SJCRH30 (cell line): ENCODE measurements at regions not wholly inside any gene's neighbourhood (a gene's known extent, or its start where the extent isn't known, plus 50 kb on each side); places are given as distances from the start of the nearest gene placed in this dataset.
"Not testable (repeated sequence)": the region's sequence is repeated elsewhere in the genome, so short reads cannot be mapped to it uniquely, and the experiment has no call there.

Source experiments
- DNase-seq, 2 experiments: peaks; one replicate each; pipeline ENCODE4 v3.0.0-alpha.2; 2015 to 2020
- H3K27ac ChIP-seq: fragments of 250-450 bp; sonication (Bioruptor Pico); 2 replicates; pipeline ENCODE4 v1.5.1; 2020; ENCODE audit warnings: mild to moderate bottlenecking, moderate library complexity
- H3K27me3 ChIP-seq: fragments of 250-450 bp; sonication (Bioruptor Pico); 2 replicates; pipeline ENCODE4 v1.5.1; 2020; ENCODE audit warnings: mild to moderate bottlenecking, moderate library complexity
- H3K36me3 ChIP-seq: fragments of 250-450 bp; sonication (Bioruptor Pico); 2 replicates; pipeline ENCODE4 v1.5.1; 2020; ENCODE audit warnings: mild to moderate bottlenecking, moderate library complexity
- H3K4me1 ChIP-seq: fragments of 250-450 bp; sonication (Bioruptor Pico); 2 replicates; pipeline ENCODE4 v1.5.1; 2020; ENCODE audit warnings: mild to moderate bottlenecking, moderate library complexity
- H3K4me3 ChIP-seq: fragments of 250-450 bp; sonication (Bioruptor Pico); 2 replicates; pipeline ENCODE4 v1.5.1; 2020; ENCODE audit warnings: mild to moderate bottlenecking, moderate library complexity
- H3K9me3 ChIP-seq: fragments of 250-450 bp; sonication (Bioruptor Pico); replicated peaks from 2 replicates; pipeline ENCODE4 v1.5.1; 2020; ENCODE audit warnings: mild to moderate bottlenecking, moderate library complexity

DNA sequence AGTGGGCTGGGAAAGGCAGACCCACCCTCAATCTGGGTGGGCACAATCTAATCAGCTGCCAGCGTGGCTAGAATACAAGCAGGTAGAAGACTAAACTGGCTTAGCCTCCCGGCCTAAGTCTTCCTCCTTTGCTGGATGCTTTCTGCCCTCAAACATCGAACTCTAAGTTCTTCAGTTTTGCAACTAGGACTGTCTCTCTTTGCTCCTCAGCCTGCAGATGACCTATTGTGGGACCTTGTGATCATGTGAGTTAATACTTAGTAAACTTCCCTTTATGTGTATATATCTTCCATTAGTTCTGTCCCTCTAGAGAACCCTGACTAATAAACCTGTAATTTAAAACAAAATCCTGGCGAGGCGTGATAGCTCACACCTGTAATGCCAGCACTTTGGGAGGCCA lies 51.8 kb upstream of the SLC39A8 start:
- not testable (repeated sequence) for DNase-seq, H3K4me1 ChIP-seq, H3K9me3 ChIP-seq, H3K4me3 ChIP-seq, H3K27me3 ChIP-seq, H3K36me3 ChIP-seq, H3K27ac ChIP-seq

DNA sequence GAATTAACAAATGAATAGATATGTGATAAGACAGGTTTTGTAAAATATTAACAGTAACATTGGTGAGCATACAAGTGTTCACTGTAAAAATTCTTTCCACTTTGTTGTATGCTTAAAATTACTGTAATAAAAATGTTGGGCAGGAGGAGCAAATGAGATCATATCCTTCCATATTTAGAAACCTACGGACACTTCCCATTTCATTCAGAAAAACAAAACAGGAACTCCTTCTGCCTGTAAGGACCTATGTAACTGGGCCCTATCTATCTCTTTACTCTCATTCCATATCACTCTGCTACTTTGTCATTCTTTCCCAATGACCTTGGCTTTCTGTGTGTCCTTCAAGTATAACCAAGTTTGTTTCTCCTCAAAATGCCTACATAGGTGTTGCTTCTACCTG lies 53.7 kb upstream of the SLC39A8 start:
- no peak overlapping the region for H3K27ac ChIP-seq

DNA sequence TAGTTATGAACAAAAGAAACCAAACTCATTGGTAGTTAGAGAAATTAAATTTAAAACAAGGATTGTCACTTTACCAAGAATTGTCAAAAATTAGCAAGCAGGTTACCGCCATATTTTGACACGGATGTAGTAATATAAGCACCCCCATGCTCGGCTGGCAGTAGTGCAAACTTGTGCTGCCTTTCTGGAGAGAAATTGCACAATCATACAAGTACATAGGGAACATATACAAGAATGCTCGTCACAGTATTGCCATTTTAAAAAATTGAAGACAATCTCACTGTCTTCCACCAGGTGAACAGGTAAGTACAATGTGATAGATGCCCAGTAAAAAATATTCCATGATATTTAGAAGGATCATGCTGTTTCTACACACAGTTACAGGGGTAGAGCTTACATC lies 55.6 kb upstream of the SLC39A8 start:
- no peak for DNase-seq
- Histone ChIP-seq H3K4me1 (peaks cover 5% of the 10 kb centered on the region), H3K27me3 (no peaks in the 10 kb centered on the region), H3K9me3 (no peaks in the 10 kb centered on the region), H3K27ac (no peak overlapping the region), H3K4me3 (no peak overlapping the region), H3K36me3 (no peaks in the 10 kb centered on the region)

More for the DNA sequence above, 53.7 kb upstream of the SLC39A8 start:
- no peak overlapping the region for H3K4me3 ChIP-seq
- no peaks in the 10 kb centered on the region for H3K4me1 ChIP-seq
- no peak for DNase-seq
- H3K27me3 ChIP-seq: no peaks in the 10 kb centered on the region
- H3K36me3 ChIP-seq: no peaks in the 10 kb centered on the region
- H3K9me3 ChIP-seq: no peaks in the 10 kb centered on the region

DNA sequence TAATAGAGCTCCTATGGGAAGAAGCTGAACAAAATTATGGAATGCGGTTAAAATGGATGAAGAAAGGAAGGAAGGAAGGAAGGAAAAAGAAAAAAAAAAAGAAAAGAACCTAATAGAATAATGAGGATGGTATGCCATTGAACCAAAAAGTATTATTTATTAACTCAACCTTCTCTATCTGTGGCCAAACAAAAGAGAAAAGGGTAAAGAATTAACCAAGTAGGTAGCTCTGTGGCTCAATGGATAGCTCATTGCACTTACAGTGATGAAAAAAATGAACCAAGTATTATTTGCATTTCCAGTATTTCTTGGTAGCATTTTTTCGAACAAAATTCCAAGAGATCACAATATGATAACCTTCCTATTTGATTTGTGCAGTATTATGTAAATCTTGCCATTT lies 56.9 kb upstream of the SLC39A8 start:
- no peak overlapping the region for H3K27ac ChIP-seq
- H3K4me1 ChIP-seq: peaks cover 12% of the 10 kb centered on the region

DNA sequence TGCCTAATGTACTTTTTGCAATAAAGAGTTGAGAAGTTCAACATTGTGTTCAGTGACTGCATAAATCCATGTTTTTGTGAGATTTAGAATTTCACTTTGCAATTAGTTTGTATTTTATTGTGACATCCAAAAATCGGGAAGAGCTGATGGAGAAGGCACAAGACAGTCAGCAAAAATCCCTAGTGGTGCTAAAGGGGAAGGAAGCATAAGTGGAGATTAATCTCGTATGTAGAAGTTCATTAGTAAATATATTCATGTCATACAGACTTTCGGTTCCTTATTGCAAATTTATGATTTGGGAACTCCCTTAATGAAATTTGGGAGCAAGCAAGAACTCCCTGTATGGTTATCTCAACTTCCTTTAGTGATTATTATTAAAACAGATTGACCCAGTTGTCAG lies 57.8 kb upstream of the SLC39A8 start:
- Histone ChIP-seq H3K27me3 (no peaks in the 10 kb centered on the region), H3K36me3 (no peaks in the 10 kb centered on the region), H3K4me3 (no peak overlapping the region), H3K4me1 (peaks cover 12% of the 10 kb centered on the region), H3K9me3 (no peaks in the 10 kb centered on the region), H3K27ac (no peak overlapping the region)
- no peak for DNase-seq

More for the DNA sequence above, 56.9 kb upstream of the SLC39A8 start:
- Histone ChIP-seq H3K4me3 (no peak overlapping the region), H3K36me3 (no peaks in the 10 kb centered on the region), H3K9me3 (no peaks in the 10 kb centered on the region), H3K27me3 (no peaks in the 10 kb centered on the region)
- DNase-seq: no peak

DNA sequence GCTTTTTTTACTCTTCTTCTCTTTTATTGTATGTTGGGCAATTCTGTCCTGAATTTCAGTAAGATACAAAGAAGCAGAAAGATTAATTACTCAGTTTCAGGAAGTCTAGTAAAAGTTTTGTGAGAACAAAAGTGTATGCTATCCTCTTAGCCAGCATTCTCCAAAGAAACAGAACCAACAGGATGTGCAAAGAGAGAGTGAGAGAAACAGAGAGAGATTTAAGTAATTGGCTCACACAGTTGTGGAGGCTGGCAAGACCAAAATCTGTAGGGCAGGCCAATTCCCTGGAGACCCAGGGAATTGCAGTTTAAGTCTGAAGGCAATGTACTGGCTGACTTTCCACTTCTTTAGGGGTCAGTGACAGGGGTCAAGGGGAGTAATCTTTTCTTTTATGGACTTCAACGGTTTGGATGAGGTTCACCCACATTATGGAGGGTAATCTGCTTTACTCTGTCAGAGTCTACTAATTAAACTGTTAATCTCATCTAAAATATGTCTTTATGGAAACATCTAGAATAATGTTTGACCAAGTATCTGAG lies 59.2 kb upstream of the SLC39A8 start:
- Histone ChIP-seq H3K36me3 (no peaks in the 10 kb centered on the region), H3K4me3 (no peak overlapping the region), H3K9me3 (no peaks in the 10 kb centered on the region), H3K4me1 (peaks cover 12% of the 10 kb centered on the region), H3K27me3 (no peaks in the 10 kb centered on the region), H3K27ac (no peak overlapping the region)
- peak in 1 of 2 experiments; percentile 45 for DNase-seq

DNA sequence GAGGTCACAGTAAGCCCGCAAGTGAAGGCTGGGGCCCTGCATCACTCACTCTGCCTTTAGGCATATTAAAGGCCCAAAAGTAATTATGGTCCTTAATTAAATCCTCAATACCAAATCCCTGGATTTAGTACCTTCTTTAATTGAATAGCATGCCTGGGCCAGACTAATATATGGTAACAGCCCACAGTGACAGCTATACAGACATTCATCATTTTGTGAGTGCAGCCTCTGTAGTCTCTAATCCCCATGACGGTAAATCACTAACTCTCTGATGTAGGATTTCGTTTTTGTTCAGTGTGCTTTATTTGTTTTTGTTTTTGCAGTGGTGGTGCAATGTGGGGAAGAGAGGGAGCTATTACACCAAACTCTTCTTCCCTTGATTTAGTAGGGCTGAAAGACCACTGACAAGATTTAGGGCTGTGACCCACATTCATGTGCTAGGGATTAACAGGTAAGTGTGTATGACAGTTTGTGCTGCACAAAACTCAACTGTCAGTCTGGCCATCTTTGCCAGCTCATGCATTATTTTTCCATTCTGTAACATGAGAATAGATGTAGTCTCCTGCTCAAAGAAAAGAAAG lies 60.6 kb upstream of the SLC39A8 start:
- Histone ChIP-seq H3K9me3 (no peaks in the 10 kb centered on the region), H3K4me1 (peaks cover 12% of the 10 kb centered on the region), H3K27ac (peak overlapping the region; percentile 19; the same call in 1 of the 2 replicates), H3K27me3 (no peaks in the 10 kb centered on the region), H3K4me3 (no peak overlapping the region; the same call in 1 of the 2 replicates), H3K36me3 (no peaks in the 10 kb centered on the region)
- peak in 1 of 2 experiments; percentile 36 for DNase-seq

DNA sequence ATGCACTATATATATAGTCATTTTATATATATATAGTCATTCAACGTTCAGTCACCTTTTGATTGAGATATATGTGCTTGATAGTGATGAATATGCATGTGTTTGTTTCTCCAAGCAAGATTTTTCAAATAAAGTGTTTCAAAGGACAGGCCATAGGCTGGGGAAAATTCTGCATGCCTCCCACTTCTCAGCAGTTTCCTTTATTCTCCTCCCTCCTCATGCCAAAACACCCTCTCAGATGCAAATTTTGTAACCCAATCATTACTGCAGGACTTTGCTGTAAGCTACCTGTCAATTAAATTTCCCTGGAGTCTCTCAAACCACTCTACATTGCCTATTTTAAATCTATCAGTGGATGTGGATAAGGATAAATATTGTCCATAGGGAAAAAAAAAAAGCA lies 65.6 kb upstream of the SLC39A8 start:
- H3K4me1 ChIP-seq, H3K36me3 ChIP-seq, H3K27me3 ChIP-seq, H3K9me3 ChIP-seq, DNase-seq, H3K27ac ChIP-seq, H3K4me3 ChIP-seq: not testable (repeated sequence)

DNA sequence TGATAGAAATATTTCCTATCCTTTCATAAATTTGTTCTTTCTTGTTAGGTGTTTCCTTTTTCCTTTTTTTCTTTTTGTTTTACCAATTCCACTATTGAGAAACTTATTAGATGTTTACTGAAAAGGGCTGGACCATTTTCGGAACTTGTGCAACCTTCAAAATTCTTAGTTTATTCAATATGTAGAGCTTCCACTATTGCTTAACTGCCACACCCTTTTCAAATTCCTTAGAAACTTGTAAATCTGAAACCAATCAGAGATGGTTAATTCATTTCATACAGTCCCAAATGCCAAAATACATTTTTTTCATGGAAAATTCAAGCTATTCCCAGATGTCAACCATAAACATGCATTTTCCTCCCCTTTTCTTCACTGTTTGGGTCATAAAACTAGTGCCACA lies 66.1 kb upstream of the SLC39A8 start:
- no peak for DNase-seq
- Histone ChIP-seq H3K9me3 (no peaks in the 10 kb centered on the region), H3K4me3 (no peak overlapping the region), H3K27me3 (no peaks in the 10 kb centered on the region), H3K27ac (no peak overlapping the region), H3K36me3 (no peaks in the 10 kb centered on the region), H3K4me1 (peaks cover 2% of the 10 kb centered on the region)

DNA sequence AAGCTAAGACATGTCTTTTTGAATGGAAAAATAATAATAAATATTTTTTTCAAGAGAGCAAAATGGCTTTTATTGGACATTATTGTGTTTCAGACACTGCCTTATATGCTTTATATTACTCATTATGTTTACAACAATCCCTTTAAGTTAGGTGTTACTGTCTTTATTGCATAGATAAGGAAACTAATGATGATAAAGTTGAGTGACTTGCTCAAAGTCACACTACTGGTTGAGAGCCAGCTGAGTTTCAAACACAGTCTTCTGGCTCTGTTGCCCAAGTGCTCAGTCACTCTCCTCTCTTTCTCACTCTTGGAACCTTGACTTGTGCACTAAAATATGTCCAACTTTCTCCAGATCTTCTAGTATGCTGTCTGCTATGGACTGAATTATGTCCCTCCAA lies 71.5 kb upstream of the SLC39A8 start:
- no peak overlapping the region for H3K27ac ChIP-seq
- no peaks in the 10 kb centered on the region for H3K36me3 ChIP-seq
- H3K4me1 ChIP-seq: no peaks in the 10 kb centered on the region
- no peak for DNase-seq
- H3K4me3 ChIP-seq: no peak overlapping the region
- no peaks in the 10 kb centered on the region for H3K9me3 ChIP-seq
- no peaks in the 10 kb centered on the region for H3K27me3 ChIP-seq

DNA sequence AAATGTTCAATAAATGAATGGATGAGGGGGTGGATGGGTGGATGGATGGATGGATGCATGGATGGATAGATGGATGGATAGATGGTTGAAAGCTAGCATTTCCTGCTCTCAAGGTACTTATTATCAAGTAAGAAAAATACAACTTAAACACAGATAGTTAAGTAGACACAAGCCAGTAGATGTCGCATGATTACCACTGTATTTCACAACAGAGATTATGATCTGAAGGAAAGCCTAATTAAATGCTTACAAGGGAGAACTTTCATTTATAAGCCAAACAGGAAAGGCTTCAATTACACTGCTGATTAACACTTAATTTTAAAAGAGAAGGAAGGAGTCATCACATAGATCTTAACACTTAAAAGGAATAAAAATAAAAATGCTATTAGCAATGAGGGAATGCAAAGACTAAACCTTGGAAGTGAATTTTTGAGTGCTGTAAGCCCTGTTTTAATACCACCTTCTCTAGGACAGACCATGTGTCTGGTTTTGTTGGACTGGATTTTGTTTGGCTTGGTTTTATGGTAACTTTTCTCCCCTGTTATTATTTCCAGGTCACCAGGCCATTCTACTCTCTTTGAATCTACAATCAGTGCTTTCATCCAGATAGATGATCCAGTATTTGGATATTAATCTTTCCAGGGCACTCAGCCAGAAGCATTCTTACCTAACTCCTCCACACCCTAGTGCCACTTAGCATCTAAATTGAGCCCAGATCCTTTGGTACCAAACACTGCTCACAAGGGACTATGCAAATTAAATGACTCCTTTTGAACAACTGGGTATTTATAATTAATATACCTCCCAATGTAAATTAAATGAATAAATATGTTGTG lies 75.5 kb upstream of the SLC39A8 start:
- H3K4me1 ChIP-seq: no peaks in the 10 kb centered on the region
- no peak overlapping the region for H3K4me3 ChIP-seq
- no peaks in the 10 kb centered on the region for H3K27me3 ChIP-seq
- peak in 1 of 2 experiments; percentile 24 for DNase-seq
- H3K9me3 ChIP-seq: peaks cover 3% of the 10 kb centered on the region; the same call in 1 of the 2 replicates
- H3K27ac ChIP-seq: no peak overlapping the region
- H3K36me3 ChIP-seq: no peaks in the 10 kb centered on the region

DNA sequence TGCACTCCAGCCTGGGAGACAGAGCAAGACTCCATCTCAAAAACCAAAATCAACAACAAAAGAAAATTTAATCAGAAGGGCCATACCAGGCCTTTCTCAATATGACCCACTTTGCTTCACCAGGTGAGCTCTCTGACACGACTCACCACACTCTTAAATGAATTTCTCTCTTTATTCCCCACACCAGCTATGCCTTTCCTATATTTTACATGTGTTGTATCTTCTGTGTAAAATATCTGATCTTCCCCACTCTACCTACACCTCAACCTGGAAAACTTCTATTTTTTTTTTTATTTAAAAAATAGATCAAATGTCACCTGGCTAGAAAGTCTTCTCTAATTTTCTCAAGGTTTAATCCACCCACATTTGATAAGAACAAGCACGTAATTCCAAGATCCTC lies 77.6 kb upstream of the SLC39A8 start:
- Histone ChIP-seq H3K4me3 (no peak overlapping the region), H3K27me3 (no peaks in the 10 kb centered on the region), H3K4me1 (no peaks in the 10 kb centered on the region), H3K27ac (no peak overlapping the region), H3K9me3 (peaks cover 3% of the 10 kb centered on the region; the same call in 1 of the 2 replicates), H3K36me3 (no peaks in the 10 kb centered on the region)
- DNase-seq: no peak

DNA sequence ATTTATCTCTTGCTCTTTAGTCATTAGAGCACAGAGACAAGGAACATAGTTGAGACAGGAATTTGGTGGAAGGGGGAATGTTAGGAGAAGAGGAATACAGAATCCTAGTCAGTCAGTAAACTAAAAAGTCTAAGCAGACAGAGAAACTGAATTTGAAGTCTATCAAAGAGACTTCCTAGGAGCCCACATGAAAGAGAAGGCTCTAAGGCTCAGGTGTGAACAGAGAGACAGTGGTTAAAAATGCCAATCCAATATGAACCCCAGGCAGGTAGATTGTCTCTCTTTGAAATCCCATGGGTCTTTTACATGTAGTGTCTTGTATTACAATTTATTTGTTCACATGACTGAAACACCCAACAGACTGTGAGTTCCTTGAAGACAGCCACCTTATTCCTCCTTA lies 77.8 kb upstream of the NFKB1 start:
- Histone ChIP-seq H3K36me3 (no peaks in the 10 kb centered on the region), H3K27me3 (no peaks in the 10 kb centered on the region), H3K4me1 (no peaks in the 10 kb centered on the region), H3K27ac (no peak overlapping the region), H3K4me3 (no peak overlapping the region), H3K9me3 (peaks cover 3% of the 10 kb centered on the region; the same call in 1 of the 2 replicates)
- no peak for DNase-seq

DNA sequence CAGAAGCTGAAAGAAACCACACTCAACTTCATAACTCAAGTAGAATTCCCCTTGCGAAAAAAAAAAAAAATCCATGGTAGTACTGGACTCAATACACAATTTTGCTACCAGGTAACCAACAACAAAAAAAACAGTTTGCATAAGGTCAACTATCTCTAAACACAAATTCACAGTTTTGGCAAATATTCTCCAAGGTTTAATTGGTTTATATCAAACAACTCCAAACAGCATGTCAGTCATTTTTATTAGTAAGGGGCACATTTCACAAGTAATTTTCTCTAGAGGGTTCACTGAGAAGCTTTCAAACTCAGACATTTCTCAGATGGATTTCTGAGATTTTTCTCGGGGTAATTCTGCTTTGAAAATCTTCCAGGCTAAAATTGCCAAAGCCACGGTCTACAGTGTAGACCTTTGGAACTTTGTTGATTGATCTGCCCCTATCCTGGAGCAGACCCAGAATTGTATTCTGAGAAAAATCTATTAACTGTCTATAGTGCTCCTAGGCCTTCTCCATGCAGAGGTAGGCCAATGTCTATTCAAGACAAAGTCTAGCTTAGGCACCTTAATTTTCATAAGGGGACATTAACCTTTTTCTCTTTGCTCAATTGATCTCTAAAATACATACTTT lies 73.7 kb upstream of the NFKB1 start:
- Histone ChIP-seq H3K4me1 (no peaks in the 10 kb centered on the region), H3K4me3 (no peak overlapping the region), H3K9me3 (peaks cover 3% of the 10 kb centered on the region; the same call in 1 of the 2 replicates), H3K27me3 (no peaks in the 10 kb centered on the region), H3K27ac (no peak overlapping the region), H3K36me3 (no peaks in the 10 kb centered on the region)
- DNase-seq: no peak

DNA sequence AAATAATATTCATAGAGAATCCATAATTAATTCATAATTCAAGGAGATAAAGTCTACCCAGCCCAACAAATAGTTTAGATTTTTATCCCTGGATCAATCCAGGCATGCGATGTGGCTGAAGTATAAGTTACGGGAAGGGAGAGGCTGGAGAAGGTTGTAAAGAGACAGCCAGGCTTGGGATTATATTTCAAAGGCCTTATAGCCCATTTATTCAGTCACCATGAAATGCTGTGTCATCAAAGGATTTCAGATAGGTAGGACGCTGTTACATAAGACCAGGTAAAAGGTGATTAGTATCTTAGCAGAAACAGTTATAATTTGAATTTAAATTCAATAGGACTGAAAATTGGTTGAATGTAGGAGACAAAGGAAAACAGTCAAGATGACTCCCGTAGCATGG lies 73.0 kb upstream of the NFKB1 start:
- Histone ChIP-seq H3K4me3 (no peak overlapping the region), H3K27ac (no peak overlapping the region), H3K9me3 (peaks cover 3% of the 10 kb centered on the region; the same call in 1 of the 2 replicates), H3K4me1 (no peaks in the 10 kb centered on the region), H3K36me3 (no peaks in the 10 kb centered on the region), H3K27me3 (no peaks in the 10 kb centered on the region)
- DNase-seq: no peak
